Stomach (tissue), 4 donors: ENCODE measurements at regions not wholly inside any gene's neighbourhood (a gene's known extent, or its start where the extent isn't known, plus 50 kb on each side); places are given as distances from the start of the nearest gene placed in this dataset.

Experiments
- CTCF ChIP-seq, 7 experiments: fragments of 450-650 bp in 4 of 7; fragments of 200-600 bp in 3 of 7; sonication (generic) in 3 of 7; IDR thresholded peaks; one replicate each; pipeline ENCODE4 v1.5.1; 2016 to 2019; ENCODE audit warnings: antibody characterized with exemption in 7 of 7, control low read depth in 2 of 7, mild to moderate bottlenecking in 1 of 7
- POLR2A ChIP-seq, 4 donors: fragments of 450-650 bp; IDR thresholded peaks; one replicate each; pipeline ENCODE4 v1.6.1; 2016; ENCODE audit warnings: antibody characterized with exemption in 4 of 4, control low read depth in 2 of 4, mild to moderate bottlenecking in 1 of 4, moderate library complexity in 1 of 4
- POLR2AphosphoS5 ChIP-seq, 3 donors: sonication (generic); formaldehyde crosslinking; IDR thresholded peaks; one replicate each; pipeline ENCODE4 v1.6.1; 2016; ENCODE audit warnings: antibody characterized with exemption in 3 of 3

- TF ChIP-seq CTCF (IDR thresholded peaks at IDR 0.05) (no peak), POLR2A (IDR thresholded peaks at IDR 0.05) (no peak), POLR2AphosphoS5 (IDR thresholded peaks at IDR 0.05) (no peak)
Observed at GRCh38 chr2:160911258-160911657, 249.0 kb upstream of the TANK start.
